Fibroblast of skin of scalp (primary cell): ENCODE measurements at regions not wholly inside any gene's neighbourhood (a gene's known extent, or its start where the extent isn't known, plus 50 kb on each side); places are given as distances from the start of the nearest gene placed in this dataset.

ENCODE experiments used
- DNase-seq: peaks from one replicate; pipeline ENCODE4 v3.0.0-alpha.2; 2013

DNA sequence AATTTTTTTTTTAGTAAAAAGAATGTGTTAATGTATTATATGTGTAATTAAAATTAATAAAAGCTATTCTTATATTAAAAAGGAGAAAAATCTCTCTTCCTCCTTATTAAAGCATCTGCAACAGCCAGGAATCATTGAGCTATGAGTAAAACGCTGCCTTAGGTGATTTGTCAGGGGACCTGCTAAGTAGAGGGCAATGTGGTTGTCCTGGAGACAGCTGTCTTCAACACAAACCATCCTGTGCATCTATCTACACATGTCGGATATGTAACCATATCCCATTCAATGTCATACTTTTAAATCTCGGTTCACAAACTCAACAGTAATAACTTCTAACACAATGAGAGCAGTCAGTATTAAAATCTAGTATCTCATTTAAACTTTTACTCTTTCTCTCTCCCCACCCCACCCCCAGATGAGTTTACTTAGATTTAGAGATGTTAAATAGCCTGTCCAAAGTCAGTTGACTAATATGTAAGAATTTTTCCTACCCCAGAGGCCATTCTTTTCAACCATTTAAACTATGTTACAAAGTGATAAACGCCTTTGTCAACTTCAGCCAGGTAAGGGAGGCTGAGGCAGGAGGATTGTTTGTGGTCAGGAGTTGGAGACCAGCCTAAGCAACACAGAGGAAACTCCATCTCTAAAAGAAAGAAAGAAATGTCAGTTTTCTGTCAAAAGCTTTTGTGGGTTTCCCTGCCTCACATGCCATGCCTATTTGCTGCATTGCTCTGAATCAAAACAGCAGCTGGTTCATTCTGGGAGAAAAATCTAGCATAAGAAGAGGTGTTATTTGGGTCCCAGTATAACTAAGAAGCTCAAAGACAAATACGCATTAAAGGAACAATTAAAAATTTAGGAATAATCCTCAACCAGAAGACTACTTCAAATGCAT is 413.7 kb upstream of the CCDC196 start:
- DNase-seq = no peak

DNA sequence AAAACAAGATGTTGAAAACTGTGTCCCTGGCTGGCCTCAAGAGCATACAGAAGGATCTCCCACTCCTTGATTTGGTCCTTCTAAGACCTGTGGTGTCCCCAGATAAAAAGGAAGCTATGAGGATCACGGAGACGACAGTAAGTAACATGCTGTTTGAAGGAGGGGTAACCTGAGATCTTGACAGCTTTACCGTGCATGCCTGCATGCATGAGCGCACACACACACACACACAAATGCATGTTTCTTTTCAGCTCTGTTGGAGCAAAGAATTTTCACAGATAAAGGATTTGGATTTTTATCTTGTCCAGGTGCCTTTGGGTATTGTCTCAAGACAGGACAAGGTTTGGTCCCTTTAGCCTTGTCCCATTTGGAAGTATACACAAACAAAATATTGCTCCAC is 411.6 kb upstream of the CCDC196 start:
- DNase-seq = no peak

DNA sequence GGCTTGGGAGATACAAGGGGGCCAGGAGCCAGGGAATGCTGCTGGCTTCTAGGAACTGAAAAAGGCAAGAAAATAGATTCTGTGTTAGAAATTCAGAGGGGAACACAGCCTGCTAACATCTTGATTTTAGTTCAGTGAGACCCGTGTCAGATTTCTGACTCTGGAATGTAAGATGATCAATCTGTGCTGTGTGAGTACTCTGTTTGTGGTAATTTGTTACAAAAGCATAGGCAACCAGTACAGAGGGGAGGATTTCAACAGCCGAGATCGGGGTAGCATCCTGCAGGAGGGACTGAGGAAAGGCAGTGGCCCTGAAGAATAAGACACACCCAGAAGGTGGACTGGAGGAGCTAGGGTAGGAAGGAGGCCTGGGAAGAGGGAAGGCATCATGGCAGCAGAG is 410.0 kb upstream of the CCDC196 start:
- DNase-seq = peak; percentile 27

DNA sequence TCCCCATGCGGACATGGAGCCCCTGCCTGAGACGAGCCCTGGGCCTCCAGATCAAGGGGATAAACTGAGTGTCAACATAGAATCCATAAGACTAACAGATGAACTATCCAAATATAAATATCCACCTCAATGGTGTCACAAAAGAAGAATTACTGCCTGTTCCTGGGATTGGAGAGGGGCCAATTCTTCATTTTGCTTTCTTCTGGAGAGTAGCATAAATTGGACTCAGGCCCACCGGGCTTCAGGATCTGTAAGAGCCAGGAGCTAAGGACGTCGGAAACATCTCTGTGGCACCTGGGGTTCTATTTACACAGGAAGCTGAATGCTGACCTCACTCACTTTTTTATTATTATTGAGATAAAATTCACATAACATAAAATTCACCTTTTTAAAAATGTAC is 408.2 kb upstream of the CCDC196 start:
- DNase-seq = no peak

DNA sequence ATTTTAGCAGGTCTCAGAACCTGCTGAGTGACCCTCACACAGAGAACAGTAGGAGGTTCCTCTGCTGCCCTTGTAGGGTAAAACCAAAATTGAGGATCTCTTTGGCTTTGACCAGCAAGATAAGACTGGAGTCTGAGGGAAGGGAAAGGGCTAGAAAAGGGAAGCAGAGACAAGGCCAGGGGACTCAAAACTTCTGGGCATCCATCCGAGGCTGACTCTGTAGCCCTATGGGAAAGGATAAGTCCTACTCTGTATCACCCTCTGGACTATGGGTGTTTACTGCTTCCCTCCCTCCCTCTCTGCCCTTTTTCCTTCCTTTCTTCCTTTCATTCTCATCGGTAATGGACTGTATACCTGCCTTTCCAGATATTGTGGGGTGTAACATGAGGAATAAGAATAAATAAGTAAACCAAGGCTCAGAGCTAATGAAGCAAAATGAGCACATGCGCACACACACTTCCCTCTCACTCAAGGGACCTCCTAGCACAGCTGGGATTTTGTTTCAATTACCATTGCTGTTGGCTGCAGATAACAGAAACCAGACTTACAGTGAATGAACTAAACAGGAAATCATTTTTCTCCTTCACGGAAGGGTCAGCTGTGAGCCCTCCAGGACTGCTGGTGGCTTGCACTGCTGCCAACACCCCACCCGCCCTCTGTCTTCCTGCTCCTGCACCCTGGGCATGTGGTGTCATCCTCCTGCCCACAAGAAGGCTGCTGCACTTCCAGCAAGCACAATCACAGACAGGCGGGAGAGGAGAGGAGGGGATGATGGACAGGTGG is 404.4 kb upstream of the CCDC196 start:
- peak; percentile 34 for DNase-seq

DNA sequence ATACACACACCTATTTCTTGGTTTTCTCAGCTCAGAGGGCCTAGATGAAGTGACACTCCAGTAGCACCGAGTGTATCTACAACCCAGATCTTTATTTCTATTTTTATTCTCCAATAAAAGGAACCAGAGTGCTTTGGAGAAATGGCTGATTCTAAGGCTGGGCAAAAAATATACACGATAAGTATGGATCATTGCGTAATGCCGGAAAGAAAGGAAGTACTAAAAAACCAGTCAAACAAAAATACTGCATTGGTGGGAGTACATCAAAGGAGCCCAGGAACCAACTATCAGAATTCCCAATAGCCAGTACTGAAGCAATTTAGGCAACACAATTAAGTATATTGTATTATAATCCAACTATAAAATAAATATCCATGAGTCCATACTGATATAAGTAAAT is 400.9 kb upstream of the CCDC196 start:
- no peak for DNase-seq

DNA sequence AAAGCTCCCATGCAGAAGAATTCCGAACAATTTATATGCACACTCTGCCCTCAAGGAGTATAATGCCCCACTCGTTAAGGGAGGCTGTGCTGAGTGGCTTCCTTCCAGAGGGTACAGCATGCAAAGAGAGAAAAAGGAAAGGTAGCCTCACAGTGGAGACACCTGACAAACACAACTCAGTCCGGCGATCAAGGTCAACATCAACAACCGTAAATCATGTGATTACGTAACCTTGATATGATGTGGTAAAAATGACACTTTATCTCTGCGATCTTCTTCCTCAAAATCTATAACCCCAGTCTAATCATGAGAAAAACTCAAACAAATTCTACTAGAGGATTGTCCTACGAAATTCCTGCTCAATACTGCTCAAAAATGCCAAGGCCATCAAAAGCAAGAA is 400.5 kb upstream of the CCDC196 start:
- no peak for DNase-seq

DNA sequence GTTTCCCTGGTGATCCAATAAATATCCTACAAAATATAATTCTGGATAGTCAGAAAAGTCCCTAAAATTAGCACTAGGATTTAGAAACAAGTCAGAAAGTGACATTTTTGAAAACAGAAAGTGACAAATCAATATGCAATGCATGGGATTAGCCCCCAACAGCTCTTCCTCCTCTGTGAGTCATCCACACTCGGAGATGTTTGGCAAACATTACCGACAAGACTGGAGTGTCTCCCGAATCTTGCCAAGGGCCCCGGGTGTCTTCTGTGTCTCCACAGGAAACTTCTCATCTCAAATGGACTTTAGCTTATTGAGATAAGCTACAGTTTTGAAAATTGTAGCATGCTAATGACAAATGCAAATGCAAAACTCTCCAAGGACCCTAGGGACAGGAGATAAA is 398.9 kb upstream of the CCDC196 start:
- DNase-seq = peak; percentile 93

DNA sequence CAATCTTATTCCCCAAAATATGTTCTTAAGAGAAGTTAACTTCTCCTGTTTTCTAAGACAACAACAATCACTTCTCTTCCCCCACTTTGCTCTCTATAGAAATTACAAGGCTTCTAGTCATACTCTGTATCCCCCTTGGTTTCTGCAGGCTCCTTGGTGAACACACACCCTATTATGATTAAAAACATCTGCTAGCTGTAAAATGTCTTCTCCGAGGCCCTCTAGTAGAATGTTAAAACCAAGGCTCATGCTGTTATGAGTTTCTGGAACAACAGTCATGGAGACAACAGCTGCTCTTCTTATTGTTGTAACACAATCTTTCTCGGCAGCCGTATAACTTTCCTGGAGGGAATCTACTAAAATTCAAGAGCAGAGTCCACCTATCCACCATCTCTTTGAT is 397.5 kb upstream of the CCDC196 start:
- DNase-seq = peak; percentile 90

DNA sequence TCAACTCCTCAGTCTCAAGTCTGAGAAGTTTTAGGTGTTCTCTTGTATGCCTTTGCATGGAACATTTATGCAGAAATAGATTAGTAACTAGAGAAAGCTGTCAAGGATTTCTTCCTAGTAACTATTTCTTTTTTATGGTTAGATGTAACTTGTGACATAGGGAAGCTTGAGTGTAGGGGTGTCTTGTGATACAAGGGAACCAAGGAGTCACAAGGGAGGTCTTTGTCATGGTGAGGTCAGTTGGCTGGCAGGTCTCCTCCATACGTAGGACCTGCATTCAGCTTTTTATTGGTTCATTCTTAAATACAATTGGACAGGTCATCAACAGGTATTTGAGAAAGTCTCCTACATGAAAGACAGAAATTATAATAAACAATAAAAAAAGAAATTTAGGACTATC is 394.0 kb upstream of the CCDC196 start:
- no peak for DNase-seq

DNA sequence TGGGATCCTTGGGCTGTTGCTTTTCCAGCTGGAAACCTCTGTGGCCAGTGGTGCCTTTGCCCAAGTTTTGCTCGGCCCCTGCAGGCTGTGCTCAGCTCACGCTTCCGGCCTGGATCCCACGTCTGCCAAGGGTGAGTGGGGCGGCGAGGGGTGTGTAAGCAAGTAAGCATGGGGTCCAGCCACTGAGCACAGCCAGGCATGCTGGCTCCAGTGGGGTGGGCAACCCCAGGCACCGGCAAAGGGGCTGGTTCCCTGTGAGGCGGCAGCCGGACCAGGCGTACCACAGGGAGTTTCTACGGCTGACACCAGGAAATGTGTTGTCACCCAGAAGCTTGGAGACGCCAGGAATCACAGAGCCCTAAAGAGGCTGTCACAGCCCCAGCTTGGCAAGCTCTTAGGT is 393.4 kb upstream of the CCDC196 start:
- no peak for DNase-seq

DNA sequence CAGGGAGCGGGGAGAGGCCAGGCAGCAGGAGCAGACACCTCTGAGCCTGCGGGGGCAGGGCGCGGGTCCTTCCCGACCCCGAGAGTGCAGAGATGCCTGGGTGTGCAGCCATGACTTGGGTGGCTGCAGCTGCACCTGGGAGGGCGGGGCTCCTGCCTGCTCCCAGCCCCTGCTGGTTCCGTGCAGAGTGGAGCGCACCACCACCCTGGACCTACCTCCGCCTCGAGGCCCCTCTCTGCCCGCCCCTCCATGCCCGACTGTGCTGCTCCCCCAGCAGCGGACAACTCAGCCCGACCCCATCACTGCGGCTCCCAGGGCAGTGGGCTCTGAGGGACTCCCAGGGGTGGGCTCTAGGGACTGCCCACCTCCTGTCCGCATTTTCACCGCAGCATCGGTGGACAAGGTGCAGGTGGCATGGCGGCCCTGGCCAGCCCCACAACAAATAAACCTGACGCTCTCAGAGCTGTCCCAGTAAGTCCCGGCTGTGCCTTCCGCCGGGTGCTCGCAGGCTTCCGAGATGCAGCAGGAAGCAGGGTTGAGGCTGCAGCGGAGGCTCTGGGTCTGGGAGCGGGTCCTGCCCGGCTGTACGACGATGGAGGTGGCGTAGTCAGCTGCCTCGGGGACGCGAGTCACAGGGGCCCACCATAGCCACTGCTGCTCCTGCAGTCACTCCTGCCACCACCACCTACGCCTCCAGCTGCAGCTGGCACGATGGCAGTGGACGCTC is 392.0 kb upstream of the CCDC196 start:
- no peak for DNase-seq

DNA sequence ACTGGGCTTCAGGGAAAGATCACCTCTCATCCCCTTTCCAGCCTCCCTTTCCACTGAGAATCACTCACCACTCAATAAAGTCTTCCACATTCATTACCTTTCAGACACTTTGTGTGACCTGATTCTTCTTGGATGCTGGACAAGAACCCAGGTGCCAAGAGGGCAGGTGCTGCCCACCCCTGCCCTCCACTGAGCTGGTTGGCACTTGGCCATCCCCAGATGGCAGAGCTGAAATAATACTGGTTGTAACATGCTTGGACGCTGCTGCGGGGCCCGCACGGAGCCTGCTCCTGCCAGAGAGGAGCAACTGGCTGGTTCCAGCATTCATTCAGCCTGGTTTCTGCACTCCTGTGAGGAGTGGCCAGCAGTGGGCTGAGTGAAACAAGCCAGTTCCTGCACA is 386.7 kb upstream of the CCDC196 start:
- DNase-seq = no peak

DNA sequence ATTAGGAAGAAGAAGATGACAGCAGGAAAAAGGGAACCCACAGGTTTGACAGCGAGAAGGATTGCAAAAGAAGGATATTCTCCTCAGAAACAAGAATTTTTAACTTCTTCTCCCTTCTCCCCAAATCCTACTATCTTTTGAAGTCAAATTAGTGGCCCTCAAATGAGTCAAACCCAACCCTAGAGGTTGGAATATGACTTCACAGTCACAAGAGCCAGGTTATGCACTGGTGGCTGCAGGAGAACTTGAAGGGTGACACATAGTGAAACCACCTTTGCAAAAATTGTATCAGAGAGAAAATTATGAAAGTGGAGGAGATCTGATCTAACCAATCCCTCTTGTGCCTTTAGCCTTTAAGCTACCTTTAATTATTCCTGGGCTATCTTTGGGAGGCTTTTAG is 386.2 kb upstream of the CCDC196 start:
- no peak for DNase-seq

DNA sequence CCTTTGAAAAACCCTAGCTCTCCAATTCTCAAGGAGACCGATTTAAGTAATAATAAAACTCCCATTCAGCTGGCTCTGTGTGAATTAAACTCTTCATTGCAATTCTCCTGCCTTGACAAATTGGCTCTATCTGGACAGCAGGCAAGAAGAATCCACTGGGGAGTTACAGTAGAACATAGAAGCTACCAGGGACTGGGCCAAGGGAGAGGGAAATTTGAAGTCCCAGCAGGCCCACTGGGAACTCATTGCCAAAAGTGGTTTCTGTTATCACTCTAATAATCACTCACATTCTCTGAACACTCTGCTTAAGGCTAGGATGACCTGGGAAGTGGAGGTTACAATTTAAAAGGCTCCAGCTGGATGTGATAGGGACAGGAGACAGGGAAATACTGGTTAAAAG is 384.5 kb upstream of the CCDC196 start:
- no peak for DNase-seq

DNA sequence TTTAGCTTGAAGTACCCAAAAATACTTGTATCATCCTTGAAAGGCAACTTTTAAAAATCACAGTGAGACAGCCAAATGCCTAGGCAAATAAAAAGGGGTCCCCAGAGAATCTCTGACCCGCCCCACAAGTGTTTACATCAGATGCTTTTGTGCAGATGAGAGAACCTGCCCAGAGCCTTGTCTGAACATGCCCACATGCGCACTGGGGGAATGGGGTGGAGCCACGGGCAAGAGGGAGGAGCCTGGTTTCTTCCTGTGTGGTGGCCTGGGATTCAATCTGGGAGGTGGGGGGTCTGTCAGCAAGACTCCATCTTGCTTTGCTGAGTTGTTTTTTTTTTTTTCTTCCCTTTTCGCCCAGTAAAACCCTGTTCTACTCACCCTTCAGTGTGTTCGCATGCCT is 381.7 kb upstream of the CCDC196 start:
- no peak for DNase-seq

DNA sequence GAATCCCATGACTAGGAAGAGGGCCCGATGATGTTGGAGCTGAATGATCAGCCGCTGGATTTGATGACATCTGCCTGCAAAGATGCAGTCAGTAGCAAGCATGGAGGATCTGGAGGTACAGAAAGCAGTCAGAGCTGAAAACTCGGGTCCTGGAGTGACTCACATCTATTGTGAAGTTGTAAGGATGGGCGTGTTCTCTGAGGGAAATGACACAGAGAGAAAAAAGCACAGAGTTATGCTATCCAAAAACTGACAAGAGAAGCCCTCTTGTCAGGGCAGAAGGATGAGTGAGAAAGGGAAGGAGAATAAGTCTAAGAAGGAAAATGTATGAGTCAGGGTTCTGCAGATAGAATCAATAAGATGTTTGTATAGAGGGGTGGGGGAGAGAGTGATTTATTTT is 380.4 kb upstream of the CCDC196 start:
- DNase-seq = peak; percentile 62

DNA sequence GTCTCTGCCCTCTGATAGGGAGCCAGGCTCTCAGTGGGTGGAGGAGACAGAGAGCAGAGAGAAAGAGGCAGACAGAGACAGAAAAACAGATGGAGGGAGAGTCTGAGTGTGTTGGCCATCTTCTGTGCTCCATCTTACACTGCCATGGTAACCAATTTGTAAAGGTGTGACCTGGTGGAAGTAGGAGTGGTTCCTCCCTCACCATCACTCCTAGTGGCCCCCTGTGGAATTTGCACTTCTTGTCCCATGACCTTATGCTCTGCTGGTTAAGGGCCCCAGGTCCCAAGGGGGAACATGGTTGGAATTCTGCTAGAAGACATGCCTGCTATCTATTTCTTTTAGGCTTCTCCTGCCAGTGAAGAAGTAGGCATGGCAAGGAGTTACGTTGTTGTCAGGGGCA is 376.7 kb upstream of the CCDC196 start:
- DNase-seq = no peak

DNA sequence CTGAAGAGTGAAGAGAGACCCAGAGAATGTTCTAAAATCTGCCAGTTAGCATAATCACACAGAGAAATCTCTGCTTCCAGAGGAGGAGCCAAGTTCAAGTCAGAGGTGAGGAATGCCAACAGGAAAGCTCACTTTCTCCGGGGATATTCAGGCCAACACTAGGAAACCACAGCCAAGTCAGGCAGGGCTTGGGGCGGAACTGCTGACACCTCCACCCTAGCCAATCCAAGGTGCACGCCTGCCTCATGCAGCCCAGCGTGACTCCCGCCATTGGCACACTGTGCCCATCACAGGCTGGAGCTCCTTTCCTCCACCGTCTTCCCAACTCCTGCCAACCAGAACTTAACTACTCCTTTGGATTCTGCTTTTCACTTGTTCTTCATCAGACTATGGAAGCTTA is 374.3 kb upstream of the CCDC196 start:
- no peak for DNase-seq

DNA sequence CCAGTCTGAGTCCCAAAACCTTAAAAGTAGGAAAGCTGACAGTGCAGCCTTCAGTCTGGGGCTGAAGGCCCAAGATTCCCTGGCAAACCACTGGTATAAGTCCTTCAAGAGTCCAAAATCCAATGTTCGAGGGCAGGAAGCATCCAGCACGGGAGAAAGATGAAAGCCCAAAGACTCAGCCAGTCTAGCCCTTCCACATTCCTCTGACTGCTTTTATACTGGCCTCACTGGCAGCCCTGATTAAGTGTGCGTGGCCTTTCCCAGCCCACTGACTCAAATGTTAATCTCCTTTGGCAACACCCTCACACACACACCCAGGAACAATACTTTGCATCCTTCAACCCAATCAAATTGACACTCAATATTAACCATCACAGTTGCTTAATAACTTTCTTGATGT is 372.1 kb upstream of the CCDC196 start:
- DNase-seq = no peak

DNA sequence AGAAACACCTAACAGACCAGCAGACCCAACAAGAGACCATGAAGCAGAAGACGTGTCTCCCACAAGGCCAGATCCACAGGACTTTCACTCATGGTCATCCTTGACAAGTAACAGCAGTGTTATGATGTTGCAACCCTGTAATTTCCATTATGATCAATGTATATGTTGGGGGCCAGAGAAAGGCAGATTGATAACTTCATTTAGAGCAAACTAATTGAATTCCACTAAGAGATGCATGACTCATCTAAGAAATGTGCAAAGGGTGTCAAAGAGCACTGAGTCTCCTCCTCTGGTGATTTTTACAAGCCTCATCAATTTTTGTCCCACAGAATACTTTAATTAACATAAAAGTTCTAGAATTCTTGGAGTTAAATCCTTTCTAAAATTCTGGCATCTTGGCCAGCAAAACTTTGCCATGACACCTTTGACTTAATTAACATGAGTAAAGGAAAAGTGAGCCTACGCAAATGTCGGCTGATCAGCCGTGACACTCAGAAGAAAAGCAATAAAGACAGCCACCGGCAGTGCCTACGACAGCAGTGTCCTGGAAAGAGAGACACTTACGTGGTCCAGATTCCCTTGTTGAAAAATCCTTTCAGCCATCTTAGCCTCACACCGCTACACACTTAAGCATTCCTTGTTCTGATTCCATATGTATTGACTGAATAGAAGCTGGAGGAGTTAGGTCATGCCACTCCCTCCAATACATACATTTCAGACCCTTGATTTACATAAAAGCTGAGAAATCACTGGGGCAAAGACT is 370.2 kb upstream of the CCDC196 start:
- no peak for DNase-seq

DNA sequence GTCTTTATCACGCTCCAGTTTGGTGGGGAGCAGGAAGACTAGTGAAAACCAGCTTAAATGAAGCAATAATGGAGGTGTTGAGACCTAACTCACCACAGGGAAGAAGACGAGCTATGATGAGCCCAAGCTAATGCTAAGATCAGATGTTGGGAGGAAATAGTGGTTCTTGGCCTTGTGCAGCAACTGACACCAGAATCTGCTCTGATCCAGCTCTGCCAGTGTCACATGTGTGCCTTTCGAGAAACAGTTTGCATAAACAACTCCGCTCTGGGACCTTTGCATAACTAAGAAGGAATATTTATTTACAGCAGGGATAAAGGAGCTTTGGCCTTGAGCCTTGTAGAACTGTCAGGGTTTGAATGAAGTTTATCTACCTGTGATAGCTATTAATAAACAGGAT is 369.4 kb upstream of the CCDC196 start:
- DNase-seq = no peak

DNA sequence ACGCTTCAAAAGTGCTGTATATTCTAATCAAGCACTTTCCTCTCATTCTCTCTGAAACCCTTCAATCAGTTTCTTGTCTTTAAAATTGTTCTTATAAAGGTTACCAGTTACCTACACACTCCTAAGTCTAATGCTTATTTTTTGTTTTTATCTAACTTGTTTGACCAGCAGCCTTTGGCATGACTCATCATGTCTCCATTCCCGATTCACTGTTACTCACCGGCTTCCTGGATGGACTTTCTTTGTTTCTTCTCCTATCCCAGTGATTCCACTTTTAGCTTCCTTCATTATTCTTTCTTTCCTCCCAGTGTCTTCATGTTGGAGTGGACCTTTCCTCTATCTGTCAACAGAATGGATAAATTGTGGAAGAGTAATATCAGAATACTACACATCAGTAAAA is 368.6 kb upstream of the CCDC196 start:
- peak; percentile 63 for DNase-seq
